HG02852 (cell line): ENCODE measurements at regions not wholly inside any gene's neighbourhood (a gene's known extent, or its start where the extent isn't known, plus 50 kb on each side); places are given as distances from the start of the nearest gene placed in this dataset.
A peak's percentile ranks its signal among the peaks of the same experiment; 100 is the strongest.
"Not testable (repeated sequence)": the region's sequence is repeated elsewhere in the genome, so short reads cannot be mapped to it uniquely, and the experiment has no call there.

Experiments
- ATAC-seq: cut with Tn5 transposase; IDR thresholded peaks from one replicate; pipeline ENCODE4 v1.9.1; 2021; ENCODE audit warnings: mild to moderate bottlenecking, moderate library complexity; ENCODE audit not compliant: unreplicated experiment

DNA sequence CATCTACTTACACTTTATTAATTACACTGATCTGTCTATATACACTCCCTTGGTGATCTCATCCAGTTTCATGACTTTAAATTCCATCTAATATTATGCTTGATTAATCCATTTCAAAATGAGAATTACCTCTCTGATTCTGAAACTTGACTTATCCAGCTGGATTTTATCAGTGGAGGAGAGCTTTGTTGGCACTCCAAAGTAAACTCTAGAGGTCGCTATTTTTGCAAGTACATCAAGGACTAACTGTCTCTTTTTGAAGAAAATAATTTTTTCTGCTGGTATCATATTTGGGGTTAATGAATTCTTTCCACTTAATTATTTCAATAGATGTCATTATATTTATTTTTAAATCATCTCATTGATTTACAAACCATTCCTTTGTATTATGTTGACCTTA, 630.3 kb upstream of the MAN1A1 start:
- ATAC-seq: no peak

DNA sequence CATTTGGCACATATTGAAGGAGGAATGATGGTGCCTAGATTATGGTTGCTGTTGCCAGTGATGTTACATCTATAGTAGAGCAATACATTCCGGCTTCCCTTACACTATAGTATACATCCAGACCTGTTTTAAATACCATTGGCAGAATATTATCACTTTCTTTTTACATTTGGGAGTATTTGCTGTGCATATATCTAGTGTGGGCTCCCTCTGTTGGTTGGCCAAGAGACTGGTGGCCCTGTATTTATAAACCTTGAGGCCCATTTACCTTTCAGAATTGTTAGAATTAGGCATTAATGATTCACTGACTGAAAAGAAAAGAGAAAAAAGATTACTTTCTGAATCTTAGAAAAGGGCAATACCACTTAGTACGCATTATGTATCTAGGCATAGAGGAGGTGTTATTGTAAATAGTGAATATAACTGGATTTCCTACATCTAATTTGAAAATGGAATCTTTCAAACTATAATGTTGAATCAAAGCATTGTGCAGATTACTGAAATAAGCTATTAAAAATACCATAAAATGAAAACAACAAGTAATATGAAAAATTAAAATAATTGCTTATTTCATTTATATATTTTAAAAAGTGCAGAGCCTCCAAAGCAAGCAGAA, 628.8 kb upstream of the MAN1A1 start:
- ATAC-seq: peak; percentile 63

DNA sequence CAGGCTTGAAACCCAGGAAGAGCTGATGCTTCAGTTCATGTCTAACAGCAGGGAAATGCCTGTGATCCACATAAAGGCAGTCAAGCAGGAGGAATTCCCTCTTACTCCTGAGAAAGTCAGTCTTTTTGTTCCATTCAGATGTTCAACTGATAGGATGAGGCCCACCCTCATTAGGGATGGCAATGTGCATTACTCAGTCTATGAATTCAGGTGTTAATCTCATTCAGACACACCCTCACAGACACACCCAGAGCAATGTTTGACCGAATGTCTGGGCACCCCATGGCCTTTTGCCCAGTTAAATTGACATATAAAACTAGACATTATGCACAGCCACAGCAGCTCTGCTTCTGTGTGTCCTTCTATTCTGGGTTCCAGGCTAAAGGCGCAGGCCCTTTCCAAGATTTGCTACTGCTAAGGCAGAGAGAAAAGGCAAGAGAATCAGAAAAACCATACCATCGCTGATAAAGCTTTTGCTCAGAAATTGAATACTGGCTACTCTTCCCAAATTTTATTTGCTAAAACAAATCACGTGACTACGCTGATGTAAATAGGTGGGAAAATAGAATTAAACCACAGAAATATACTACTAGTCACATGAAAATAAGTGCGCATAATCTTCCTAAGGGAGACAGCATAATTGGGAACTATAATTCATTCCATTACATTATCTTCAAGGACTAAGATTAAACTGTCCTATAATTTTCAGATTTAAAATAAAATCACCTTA, 625.0 kb upstream of the MAN1A1 start:
- no peak for ATAC-seq

DNA sequence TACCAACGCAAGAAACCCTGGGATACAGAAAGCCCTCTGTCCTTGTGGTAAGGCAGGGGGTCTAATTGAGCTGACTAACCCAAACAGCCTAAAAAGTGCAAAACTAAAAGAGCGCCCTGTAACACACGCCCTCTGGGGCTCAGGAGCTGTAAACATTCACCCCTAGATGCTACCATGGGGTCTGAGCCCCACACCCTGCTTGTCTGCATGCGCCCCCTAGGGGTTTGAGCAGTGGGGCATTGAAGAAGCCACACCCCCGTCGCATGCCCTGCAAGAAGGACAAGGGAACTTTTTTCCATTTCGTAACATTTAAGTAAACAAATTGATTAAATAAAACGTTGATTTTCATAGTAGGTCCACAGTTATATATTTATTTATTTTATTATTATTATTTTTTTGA, 616.9 kb upstream of the MAN1A1 start:
- ATAC-seq: no peak

DNA sequence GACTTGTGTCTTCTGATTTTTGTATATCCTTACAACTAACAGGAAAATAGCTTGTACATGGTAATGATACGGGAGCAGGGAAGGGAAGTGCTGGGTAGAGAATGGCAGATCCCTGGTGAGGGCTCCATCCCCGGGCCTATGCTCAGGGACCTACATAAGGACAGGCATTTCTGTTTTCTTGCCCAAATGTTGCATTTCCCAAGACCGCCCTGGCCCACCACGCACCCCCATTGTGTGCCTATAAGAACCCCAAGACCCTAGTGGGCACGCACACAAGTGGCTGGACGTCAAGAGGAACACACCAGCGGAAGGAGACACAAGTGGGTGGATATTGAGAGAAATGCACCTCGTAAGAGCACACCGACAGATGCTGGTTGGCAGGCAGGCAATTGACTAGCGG, 616.3 kb upstream of the MAN1A1 start:
- no peak for ATAC-seq

DNA sequence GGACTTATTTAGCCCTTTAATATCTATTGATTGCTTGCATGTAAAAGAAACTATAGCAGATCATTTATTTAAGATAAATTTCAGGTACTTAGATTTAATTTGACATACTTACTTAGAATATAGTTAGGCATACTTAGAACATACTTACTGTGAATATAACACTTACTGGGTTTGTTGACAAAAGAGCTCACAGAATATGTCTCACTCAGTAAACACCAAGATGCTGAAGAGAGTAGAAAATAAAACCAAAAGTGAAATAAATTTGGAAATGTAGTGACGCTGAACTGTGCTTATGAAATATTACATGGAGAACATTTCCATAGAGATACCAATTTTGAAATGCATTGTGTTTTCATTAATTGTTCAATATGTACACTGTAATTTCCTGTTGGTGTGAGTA, 615.4 kb upstream of the MAN1A1 start:
- ATAC-seq: no peak

DNA sequence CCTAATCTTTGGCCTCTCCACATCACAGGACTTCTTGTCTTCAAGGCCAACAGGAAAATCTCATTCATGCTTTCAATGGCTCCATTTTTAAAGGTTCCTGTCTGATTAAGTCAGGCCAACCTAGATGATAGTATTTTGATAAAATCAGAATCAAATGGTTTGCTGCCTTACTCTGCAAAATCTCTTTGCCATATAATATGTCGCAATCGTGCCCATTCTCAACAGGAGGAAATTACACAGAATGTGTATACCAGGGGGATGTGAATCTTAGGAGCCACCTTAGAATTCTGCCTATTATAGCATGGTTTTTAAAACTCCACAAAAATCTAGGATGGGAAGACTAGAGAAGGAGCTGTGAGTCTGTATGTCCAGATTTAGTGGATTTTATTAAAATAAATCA, 612.9 kb upstream of the MAN1A1 start:
- no peak for ATAC-seq

DNA sequence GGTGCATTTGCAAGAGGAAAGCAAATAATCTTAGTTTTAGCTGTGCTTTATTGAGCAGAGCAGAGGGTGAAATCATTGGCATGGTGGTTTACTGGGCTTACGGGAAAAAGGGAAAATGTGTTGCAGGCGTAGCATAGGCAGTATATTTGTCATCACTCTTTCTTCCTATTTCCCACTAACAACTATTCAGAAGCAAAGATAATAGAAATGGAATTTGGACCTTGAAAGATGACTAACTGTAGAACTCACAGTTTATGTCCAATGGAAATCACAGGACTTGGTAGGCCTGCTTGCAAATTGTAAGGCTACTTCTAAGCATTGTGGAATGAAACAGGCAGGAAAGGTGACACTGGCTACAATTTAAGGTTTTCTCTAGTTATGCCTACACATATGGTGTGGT, 611.9 kb upstream of the MAN1A1 start:
- no peak for ATAC-seq

DNA sequence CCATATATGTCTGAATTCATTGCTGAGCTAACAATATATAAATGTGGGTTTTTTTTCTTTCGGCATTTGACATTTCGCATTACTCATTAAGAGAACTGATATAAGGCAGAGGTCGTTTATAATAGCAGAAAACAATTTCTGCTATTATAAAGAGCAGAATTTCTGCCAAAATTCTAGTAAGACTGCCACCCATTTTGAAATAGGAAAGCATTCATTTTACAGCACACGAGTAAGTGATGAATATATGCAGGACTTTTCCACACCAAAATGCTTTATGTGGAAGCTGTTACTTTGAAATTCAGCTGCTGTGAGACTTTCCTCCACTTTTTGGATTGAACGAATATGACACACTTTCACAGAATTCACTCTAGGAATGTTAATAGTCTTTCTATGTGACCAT, 610.9 kb upstream of the MAN1A1 start:
- ATAC-seq: no peak

DNA sequence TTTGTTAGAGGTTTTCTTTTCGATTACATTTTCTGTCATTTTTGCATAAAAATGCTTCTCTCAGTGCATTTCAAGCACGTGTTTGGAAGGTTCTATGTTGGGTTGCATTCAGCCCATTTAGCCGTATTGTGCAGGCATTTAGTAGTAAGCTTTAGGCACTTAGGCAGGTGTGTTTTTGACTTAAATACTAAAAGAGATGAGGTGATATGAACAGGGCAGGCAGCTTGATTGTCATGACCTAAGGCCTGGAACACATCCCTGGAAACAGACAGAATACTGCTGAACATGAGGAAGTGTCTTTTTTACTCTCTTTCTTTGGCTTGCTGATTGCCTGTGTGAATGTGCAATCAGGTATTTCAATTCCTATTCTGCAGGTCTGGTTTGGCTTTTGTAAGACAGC, 610.5 kb upstream of the MAN1A1 start:
- no peak for ATAC-seq

DNA sequence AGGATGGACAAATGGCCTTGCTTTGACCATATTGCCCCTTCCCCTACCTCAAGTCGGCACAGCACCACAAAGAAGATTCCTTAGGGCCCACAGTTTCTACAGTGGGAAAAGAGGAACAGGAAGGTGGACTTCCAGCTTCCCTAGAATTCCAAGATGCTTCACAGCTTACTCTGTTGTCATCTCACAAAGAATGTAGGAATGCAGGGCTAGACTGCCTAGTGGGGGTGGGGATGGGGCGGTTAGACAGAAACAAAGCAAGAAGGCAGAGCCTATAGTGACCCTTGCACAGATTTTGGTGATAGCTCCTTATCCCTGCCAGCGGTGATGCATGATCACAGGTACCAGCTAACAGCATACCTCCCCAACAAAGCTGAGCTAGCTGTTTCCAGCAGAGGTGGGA, 607.6 kb upstream of the MAN1A1 start:
- no peak for ATAC-seq

DNA sequence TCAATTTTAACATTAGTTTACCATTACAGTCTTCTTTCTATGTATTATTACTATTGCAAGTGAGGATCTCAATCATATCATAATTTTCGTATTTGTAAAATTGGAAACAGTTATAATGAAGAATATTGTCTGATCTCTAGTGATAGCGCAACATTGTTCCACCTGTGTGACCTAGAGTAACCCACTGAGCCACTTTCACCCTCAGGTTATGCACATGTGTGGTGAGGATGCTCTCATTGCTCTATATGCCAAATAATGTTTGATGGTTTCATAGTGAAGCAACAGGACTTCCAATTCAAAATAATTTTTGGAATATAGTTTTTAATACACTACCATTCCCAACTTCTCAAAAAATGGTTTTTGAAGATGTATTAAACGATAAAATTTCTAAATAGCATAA, 603.1 kb upstream of the MAN1A1 start:
- ATAC-seq: no peak

DNA sequence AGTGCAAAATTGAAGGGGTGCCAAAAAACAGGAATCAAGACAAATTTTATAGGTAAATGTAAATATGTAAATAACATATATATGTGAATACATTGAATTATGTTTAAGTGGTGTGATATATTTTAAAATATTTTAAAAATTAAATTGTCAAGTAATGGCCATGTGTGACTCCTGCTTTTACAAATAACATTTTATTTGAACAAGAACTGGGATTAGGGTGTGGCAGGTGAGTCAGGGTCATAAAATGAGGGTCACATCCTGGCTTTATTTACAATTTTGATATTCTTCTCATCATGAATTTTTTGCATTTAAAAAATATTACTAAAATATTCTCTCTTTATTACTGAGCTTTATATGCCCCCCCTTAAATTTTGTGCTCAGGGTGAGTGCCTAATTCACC, 601.1 kb upstream of the MAN1A1 start:
- no peak for ATAC-seq

DNA sequence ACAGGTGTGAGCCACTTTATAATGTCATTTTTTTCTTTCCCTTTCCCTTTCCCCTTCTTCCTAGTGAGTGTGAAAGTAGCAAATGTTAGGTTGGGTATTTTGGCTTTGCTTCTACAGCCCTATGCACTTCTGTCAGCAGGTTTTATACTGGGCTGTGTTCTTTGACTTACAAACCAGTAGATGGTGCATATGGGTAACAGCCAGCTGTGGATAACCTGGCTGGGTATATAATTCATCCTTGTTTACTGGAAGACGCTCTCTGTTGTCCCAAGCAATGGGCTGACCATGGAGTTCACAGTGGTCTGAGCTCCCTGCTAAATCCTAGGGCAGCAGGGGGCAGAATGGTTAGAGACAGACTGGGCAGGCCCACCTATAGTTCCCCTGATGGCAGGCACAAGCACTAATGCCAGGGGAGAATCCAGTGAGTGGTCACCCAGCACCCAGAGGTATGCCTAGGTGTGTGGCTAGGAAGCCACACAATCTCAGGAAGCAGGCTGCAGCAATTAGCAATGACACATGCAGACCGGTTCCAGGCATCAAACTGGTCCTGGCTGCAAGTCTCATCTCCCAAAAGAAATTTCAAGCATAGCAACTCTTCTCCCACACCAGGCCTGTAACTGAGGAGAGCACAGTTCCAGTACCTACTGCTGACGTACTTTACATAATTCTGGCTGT, 592.7 kb upstream of the MAN1A1 start:
- no peak for ATAC-seq

DNA sequence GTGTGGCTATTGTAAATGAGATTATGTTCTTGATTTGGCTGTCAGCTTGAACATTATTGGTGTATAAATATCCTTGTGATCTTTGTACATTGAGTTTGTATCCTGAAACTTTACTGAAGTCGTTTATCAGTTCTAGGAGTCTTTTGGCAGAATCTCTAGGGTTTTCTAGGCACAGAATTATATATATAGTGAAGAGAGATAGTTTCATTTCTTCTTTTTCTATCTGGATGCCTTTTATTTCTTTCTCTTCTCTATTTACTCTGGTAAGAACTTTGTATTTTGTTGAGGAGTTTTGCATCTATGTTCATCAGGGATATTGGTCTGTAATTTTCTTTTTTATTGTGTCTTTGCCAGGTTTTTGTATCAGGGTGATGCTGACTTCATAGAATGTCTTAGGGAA, 589.2 kb upstream of the MAN1A1 start:
- ATAC-seq: no peak

DNA sequence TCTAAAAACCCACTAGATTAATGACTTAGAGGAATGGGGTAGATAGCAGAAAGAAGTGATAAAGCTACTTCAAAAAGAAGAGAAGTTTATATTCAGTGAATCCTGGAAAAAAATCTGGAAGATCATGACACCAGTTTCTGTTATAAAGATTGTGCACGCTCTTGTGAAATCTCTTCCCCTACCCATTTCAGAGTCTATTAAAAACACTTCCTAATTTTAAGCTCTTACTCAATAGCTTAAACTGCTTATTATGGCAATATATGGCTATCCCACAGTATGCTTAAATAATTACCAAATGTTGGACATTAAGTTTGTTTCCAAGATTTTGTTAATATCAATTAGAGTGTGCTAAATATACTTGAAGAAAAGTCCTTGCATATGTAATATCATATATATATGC, 585.3 kb upstream of the MAN1A1 start:
- no peak for ATAC-seq

DNA sequence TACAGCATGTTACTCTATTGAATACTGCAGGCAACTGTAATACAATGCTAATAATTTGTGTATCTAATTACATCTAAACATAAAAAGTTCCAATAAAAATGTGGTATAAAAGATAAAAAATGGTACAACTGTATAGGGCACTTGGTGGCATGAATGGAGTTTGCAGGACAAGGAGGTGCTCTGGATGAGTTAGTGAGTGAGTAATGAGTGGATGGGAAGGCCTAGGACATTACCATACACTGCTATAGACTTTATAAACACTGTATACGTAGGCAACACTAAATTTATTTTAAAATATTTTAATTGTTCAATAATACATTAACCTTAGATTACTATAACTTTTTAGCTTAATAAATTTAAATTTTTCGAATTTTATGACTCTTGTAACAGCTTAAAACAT, 579.6 kb upstream of the MAN1A1 start:
- no peak for ATAC-seq

DNA sequence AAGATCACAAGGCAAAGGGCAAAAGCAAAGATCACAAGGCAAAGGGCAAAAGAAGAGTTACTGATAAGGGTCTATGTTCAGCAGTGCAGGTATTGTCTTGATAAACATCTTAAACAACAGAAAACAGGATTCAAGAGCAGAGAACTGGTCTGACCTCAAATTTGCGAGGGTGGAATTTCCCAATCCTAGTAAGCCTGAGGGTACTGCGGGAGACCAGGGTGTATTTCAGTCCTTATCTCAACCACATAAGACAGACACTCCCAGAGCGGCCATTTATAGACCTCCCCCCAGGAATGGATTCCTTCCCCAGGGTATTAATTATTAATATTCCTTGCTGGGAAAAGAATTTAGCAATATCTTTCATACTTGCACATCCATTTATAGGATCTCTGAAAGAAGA, 575.3 kb upstream of the MAN1A1 start:
- not testable (repeated sequence) for ATAC-seq

DNA sequence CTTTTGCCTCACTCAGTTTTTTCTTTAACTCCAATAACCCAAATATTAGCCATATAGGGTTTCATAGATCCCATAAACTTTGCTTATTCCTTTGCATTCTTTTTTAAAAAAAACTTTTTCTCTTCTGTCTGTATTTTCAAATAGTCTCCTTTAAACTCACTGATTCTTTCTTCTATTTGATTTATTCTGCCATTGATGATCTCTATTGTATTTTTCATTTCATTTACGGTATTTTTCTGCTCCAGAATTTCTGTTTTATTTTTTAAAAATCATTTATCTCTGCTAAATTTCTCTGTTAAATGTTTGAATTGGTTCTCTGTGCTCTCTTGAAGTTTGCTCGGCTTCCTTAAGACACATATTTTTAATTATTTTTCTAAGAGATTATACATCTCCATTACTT, 573.3 kb upstream of the MAN1A1 start:
- ATAC-seq: no peak

DNA sequence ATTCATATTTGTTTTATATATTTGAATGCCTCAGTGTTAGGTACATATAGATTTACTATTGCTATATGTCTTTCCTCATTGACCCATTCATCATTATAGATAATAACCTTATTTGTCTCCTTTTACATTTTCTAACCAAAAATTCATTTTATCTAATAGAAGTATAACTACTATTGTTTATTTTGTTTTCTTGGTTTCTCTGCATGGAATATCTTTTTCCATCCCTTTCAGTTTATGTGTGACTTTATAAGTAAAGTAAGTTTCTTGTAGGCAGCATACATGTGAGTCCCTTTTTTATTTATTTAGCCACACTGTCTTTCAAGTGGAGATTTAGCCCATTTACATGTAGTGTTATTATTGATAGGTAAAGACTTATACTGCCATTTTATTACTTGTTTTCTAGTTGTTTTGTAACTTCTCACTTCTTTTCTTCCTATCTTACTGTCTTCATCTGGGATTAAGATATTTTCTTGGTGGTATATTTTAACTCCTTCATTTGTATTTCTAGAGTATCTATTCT, 572.0 kb upstream of the MAN1A1 start:
- ATAC-seq: no peak

DNA sequence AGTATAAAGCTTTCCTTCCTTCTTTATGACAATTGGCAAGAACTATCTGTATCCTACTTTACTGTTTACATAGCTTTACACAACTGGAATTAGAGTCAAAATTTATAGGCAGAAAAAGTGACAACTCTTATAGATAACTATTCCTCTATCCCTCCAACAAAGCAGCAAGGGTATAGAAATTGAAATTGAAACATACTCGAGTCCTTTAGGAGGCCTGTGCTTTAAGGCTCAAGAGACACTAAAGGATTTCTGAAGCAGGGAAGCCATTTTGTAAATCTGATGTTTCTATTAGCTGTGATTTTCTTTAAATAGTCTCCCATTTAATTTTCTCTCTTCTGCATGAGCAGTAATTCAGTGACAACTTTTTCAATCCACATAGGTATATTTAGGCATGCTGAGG, 567.6 kb upstream of the MAN1A1 start:
- ATAC-seq: no peak

DNA sequence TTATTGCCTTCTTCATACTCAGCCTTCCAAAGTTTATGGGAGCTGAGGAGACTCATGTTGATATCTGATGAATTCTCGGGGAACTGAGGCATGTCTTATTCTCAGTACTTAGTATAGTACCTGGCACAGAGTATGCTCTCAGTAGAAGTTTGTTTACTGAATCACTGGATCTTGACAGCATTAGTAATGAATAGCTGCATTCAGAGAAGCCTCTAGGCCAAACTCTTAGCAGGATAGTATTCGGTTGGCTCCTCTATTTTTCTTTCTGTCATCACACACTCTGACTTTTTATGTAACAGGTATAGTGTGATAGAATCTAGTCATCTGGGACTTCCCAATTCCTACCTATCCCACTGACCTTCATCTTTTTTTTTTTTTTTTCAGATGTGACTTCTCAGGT, 566.4 kb upstream of the MAN1A1 start:
- ATAC-seq: no peak
